HAP-1 (cell line): ENCODE measurements at regions not wholly inside any gene's neighbourhood (a gene's known extent, or its start where the extent isn't known, plus 50 kb on each side); places are given as distances from the start of the nearest gene placed in this dataset.

Experiments
- DNase-seq, 2 experiments: peaks; one replicate each; pipeline ENCODE4 v3.0.0-alpha.2; 2016 to 2020; ENCODE audit warnings: low spot score in 2 of 2
- H3K27me3 ChIP-seq: fragments of 250-450 bp; sonication (Bioruptor Pico); 2 replicates; pipeline ENCODE4 v1.5.1; 2020; ENCODE audit warnings: low read depth, mild to moderate bottlenecking, moderate library complexity
- H3K36me3 ChIP-seq: fragments of 250-450 bp; sonication (Bioruptor Pico); replicated peaks from 2 replicates; pipeline ENCODE4 v1.5.1; 2020; ENCODE audit warnings: mild to moderate bottlenecking
- H3K4me1 ChIP-seq: fragments of 250-450 bp; sonication (Bioruptor Pico); 2 replicates; pipeline ENCODE4 v1.5.1; 2020; ENCODE audit warnings: mild to moderate bottlenecking
- H3K4me3 ChIP-seq: fragments of 250-450 bp; sonication (Bioruptor Pico); 2 replicates; pipeline ENCODE4 v1.5.1; 2020; ENCODE audit warnings: mild to moderate bottlenecking, moderate library complexity
- H3K9me3 ChIP-seq: fragments of 250-450 bp; sonication (Bioruptor Pico); 2 replicates; pipeline ENCODE4 v1.5.1; 2020; ENCODE audit warnings: mild to moderate bottlenecking, moderate library complexity
- in situ Hi-C: fragments of 300-500 bp; cut with MboI; formaldehyde crosslinking; loops from 3 replicates; pipeline ENCODE4 v1.14.3; 2020; ENCODE audit warnings: low sequenced_read_pairs, inconsistent platforms, mixed read lengths

GRCh38 chrX:39767446-39767845 is 330.3 kb downstream of the BCOR start:
- no peak for DNase-seq
- H3K27me3 ChIP-seq = no peaks in the 10 kb centered on the region
- H3K9me3 ChIP-seq = no peaks in the 10 kb centered on the region
- in situ Hi-C loops = no loop called here
- no peak overlapping the region for H3K4me3 ChIP-seq
- H3K4me1 ChIP-seq = peaks cover 8% of the 10 kb centered on the region
- no peaks in the 10 kb centered on the region for H3K36me3 ChIP-seq

DNA sequence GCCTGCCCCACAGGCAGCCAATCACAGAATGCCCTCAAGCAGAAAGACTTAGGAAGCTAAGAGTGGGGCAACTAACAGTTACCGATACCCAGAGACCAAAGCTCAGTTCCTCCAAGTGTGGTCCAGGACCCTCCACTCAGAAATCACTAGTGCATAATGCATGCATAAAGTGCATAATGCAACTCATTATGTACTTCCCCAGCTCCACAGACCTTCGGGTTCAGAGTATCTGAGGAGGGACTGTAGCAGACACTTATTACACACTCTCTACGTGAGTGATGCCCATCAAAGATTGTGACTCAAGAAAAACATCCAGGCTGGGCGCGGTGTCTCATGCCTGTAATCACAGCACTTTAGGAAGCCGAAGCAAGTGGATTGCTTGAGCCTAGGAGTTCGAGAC is 328.0 kb downstream of the BCOR start:
- H3K36me3 ChIP-seq = no peaks in the 10 kb centered on the region

GRCh38 chrX:39771089-39771488 is 326.7 kb downstream of the BCOR start:
- H3K4me1 ChIP-seq = peaks cover 14% of the 10 kb centered on the region

More for the DNA sequence above, 328.0 kb downstream of the BCOR start:
- Histone ChIP-seq H3K4me1 (peaks cover 14% of the 10 kb centered on the region), H3K4me3 (no peak overlapping the region), H3K9me3 (no peaks in the 10 kb centered on the region), H3K27me3 (no peaks in the 10 kb centered on the region)
- in situ Hi-C loops = no loop called here
- DNase-seq = no peak

DNA sequence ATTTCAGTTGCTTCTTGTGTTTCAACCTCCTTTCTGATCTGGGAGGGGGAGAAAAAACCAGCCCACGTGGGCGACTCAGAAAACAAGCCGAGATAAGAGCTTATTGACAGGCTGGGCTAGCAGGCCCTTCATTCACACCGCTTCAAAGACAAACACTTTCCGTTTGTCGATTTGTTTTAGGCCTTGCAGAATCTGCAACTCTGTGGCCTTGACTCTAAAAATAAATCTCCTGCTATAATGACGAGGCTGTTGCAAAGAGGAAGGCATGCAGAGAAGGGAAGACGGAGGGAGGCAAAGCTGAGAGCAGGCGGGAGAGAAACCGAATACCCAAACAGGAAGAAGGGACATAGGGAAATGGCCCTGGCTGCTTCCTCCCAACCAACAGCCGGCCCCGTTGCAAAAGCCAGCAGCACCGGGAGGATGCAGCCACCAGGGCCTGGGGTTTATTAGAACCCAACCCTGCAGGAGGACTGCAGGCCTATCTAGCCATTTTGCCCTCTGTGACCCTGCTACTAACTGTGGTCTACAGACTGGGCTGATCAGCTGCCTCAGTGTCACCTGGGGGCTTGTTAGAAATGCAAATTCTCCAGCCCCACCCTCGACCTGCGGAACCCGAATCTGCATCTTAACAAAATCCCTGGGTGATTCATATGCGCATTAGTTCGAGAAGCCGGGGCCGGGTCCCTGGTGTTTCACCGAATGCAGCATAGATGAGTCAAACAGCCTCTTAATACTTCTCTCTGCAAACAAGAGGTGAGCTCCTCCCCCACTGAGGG is 325.5 kb downstream of the BCOR start:
- in situ Hi-C loops = no loop called here
- H3K9me3 ChIP-seq = no peaks in the 10 kb centered on the region
- no peak overlapping the region for H3K4me3 ChIP-seq
- no peaks in the 10 kb centered on the region for H3K36me3 ChIP-seq
- H3K27me3 ChIP-seq = no peaks in the 10 kb centered on the region
- peak; percentile 30 to 67 for DNase-seq
- peaks cover 14% of the 10 kb centered on the region for H3K4me1 ChIP-seq

More at GRCh38 chrX:39771089-39771488, 326.7 kb downstream of the BCOR start:
- in situ Hi-C loops = no loop called here
- Histone ChIP-seq H3K4me3 (no peak overlapping the region), H3K27me3 (no peaks in the 10 kb centered on the region), H3K36me3 (no peaks in the 10 kb centered on the region), H3K9me3 (no peaks in the 10 kb centered on the region)
- no peak for DNase-seq

DNA sequence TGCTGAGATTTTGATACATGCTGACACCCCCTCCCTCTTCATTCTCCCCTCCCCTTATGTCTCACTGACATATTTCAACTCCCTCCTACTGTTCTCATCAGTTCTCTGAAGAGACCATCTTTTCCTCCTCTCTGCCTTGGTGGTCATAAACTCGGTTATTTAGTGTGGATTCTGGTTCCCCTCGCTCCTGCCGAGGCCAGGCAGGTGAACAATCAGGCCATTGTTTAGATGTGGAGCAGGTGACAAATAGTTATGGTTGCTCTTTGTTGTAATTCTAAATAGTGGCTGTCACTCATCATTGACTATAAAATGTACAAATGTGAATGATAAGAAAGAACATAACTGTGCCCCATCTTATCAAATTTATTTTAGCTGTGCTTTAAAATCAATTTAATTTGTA is 324.6 kb downstream of the BCOR start:
- Histone ChIP-seq H3K4me1 (peaks cover 14% of the 10 kb centered on the region), H3K9me3 (no peaks in the 10 kb centered on the region), H3K27me3 (no peaks in the 10 kb centered on the region), H3K4me3 (no peak overlapping the region), H3K36me3 (no peaks in the 10 kb centered on the region)
- in situ Hi-C loops = no loop called here
- DNase-seq = no peak

DNA sequence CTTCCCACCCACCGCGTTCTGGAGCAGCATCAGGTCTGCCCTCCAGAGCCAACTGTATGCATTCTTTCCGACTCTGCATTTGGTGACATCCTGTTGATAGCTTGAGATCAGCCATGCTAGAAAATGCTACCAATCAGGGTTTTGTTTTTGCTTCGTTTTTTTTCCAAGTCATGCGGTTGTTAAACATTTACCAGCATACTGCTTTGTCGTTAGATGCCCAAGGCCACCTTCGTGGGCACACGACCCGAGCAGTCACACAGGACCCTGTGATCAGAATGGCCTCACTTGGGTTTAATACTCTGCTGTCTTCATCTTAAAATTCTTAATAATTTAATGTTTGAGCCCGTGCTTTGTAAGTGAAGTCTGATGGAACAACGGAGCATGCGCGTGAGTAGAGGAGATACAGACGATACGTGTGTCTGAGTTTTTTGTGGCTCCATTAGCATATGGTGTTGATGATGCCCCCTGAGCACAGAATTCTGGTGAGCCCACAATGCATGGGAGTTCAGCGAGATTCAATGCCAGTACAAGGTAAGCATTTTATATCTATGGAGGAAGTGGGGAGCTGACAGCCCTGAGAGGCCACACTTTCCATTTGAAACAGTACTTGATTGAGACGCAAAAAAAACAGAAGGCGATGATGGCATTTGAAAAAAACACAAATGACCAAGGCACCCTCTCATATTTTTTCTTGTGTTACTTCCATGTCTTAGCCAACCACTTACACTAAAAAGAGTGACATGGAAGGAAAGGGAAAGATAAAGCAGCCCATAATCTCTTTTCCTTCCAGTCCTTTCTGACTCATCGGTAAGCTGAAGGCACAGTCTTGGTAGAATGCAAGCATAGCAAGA is 323.6 kb downstream of the BCOR start:
- H3K4me1 ChIP-seq = peaks cover 14% of the 10 kb centered on the region
- no peaks in the 10 kb centered on the region for H3K27me3 ChIP-seq
- no peaks in the 10 kb centered on the region for H3K9me3 ChIP-seq
- in situ Hi-C loops = no loop called here
- DNase-seq = no peak
- no peak overlapping the region for H3K4me3 ChIP-seq
- H3K36me3 ChIP-seq = no peaks in the 10 kb centered on the region

GRCh38 chrX:39774774-39775328 is 322.9 kb downstream of the BCOR start:
- in situ Hi-C loops = no loop called here
- no peaks in the 10 kb centered on the region for H3K27me3 ChIP-seq
- no peaks in the 10 kb centered on the region for H3K9me3 ChIP-seq
- H3K4me1 ChIP-seq = peaks cover 14% of the 10 kb centered on the region
- H3K36me3 ChIP-seq = no peaks in the 10 kb centered on the region
- no peak for DNase-seq
- H3K4me3 ChIP-seq = no peak overlapping the region

DNA sequence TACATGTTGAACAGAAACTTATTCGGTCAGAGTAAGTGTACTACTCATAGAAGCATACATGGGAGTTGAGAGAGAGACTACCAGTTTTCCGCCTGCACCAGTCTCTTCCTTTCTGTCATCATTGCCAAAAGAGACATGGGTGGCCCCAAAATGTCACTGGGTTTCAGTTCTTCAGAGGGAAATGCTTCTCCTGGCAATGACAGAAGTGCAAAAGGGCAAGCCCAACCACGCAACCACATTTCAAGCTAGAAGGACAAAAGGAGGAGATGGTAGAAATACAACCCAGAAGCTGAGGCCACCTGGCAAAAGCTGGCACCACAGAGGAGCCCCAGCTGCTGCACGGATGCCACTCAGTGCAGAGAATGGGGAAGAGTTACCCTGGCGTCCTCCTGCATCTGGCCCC is 320.1 kb downstream of the BCOR start:
- in situ Hi-C loops = no loop called here
- DNase-seq = no peak
- H3K4me3 ChIP-seq = no peak overlapping the region
- H3K36me3 ChIP-seq = no peaks in the 10 kb centered on the region
- peaks cover 5% of the 10 kb centered on the region for H3K4me1 ChIP-seq
- H3K27me3 ChIP-seq = no peaks in the 10 kb centered on the region
- H3K9me3 ChIP-seq = 0 out of 2 replicates have a peak, but pooled peaks cover 2% of the 10 kb centered on the region

- DNase-seq = no peak
- H3K36me3 ChIP-seq = no peaks in the 10 kb centered on the region
- H3K4me1 ChIP-seq = peaks cover 5% of the 10 kb centered on the region; the same call in 1 of the 2 replicates
- no peak overlapping the region for H3K4me3 ChIP-seq
- no peaks in the 10 kb centered on the region for H3K27me3 ChIP-seq
- H3K9me3 ChIP-seq = 0 out of 2 replicates have a peak, but pooled peaks cover 2% of the 10 kb centered on the region
- in situ Hi-C loops = no loop called here
Observed at GRCh38 chrX:39779952-39780783, 317.6 kb downstream of the BCOR start.

DNA sequence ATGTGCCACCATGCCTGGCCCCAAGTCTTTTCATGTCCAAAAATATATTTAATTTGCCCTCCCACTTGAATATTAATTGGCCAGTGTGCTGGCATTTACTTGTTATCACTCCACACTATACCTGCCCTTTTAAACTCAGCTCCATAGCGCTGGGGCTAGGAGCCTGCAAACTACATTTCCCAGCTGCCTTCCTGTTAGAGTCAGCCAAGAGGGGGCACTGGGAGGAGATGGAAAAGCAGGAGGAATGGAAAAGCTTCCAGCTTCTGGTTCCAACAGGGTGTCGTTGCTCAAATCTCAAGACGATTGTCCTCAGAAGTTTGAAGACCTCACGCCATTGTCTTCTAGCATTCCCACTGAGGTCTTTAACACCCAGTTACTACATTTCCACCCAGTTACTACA is 315.5 kb downstream of the BCOR start:
- 0 out of 2 replicates have a peak, but pooled peaks cover 2% of the 10 kb centered on the region for H3K9me3 ChIP-seq
- H3K4me1 ChIP-seq = peaks cover 5% of the 10 kb centered on the region; the same call in 1 of the 2 replicates
- in situ Hi-C loops = no loop called here
- H3K36me3 ChIP-seq = no peaks in the 10 kb centered on the region
- no peak overlapping the region for H3K4me3 ChIP-seq
- no peaks in the 10 kb centered on the region for H3K27me3 ChIP-seq
- no peak for DNase-seq

- DNase-seq = no peak
- peaks cover under 1% of the 10 kb centered on the region; the same call in 1 of the 2 replicates for H3K4me1 ChIP-seq
- no peak overlapping the region for H3K4me3 ChIP-seq
- H3K27me3 ChIP-seq = no peaks in the 10 kb centered on the region
- in situ Hi-C loops = no loop called here
- no peaks in the 10 kb centered on the region for H3K36me3 ChIP-seq
- no peaks in the 10 kb centered on the region for H3K9me3 ChIP-seq
Observed at GRCh38 chrX:39787999-39788398, 309.8 kb downstream of the BCOR start.

DNA sequence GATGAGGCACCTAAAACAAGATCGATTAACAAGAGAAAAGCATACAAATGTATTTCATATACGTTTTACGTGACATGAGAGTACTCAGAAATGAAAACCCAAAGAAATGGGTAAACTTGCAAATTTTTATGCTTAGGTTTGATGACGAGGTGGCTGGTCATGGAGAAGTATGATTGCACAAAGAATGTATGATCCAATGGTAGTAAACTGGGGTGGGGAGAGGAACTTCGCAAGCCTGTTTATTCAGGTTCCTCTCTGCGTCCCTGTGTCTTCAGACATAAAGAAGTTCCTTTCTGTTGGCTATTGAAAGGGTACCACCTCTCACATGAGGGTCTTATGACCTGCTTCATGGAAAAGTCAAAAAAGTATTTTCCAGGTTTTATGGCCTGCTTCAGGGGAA is 309.2 kb downstream of the BCOR start:
- no peak overlapping the region for H3K4me3 ChIP-seq
- H3K36me3 ChIP-seq = no peaks in the 10 kb centered on the region
- in situ Hi-C loops = no loop called here
- H3K27me3 ChIP-seq = no peaks in the 10 kb centered on the region
- no peaks in the 10 kb centered on the region for H3K9me3 ChIP-seq
- H3K4me1 ChIP-seq = no peaks in the 10 kb centered on the region
- no peak for DNase-seq

DNA sequence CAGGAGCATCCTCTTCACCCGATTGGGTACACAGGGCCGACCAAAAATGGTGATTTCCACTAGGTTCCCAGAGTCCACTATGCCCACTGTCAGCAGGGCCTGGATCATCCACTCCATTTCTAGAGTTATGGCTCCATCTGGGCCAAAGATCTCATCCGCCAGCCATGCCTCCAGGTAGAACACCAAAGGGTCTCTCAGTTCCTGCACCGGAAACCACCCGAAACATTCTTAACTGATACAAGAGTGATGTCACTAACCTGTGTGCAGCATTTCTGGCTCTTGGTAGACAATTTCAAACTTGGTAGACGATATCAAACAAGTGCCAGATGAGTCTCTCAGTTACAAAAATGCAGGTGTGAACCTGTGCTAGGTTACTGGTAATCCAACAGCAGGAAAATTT is 306.1 kb downstream of the BCOR start:
- Histone ChIP-seq H3K27me3 (no peaks in the 10 kb centered on the region), H3K9me3 (no peaks in the 10 kb centered on the region), H3K4me1 (peaks cover 6% of the 10 kb centered on the region), H3K4me3 (no peak overlapping the region), H3K36me3 (no peaks in the 10 kb centered on the region)
- DNase-seq = no peak
- in situ Hi-C loops = no loop called here
